Memory B cell (primary cell): ENCODE measurements at regions not wholly inside any gene's neighbourhood (a gene's known extent, or its start where the extent isn't known, plus 50 kb on each side); places are given as distances from the start of the nearest gene placed in this dataset.

Source experiments
- ATAC-seq: fragments of 150-1000 bp; cut with Tn5 transposase; 2 replicates; pipeline ENCODE4 v1.10.0; 2021; ENCODE audit warnings: low read depth, mild to moderate bottlenecking, moderate library complexity
- DNase-seq, 2 donors: peaks; one replicate each; pipeline ENCODE4 v3.0.0; 2022; ENCODE audit warnings: low spot score in 2 of 2
- H3K27ac Mint-ChIP-seq: one replicate; pipeline ENCODE4 v1.8.0; 2022; ENCODE audit warnings: mild to moderate bottlenecking, moderate library complexity, mixed read lengths
- H3K27me3 Mint-ChIP-seq: one replicate; pipeline ENCODE4 v1.8.0; 2022; ENCODE audit warnings: mixed read lengths
- H3K36me3 Mint-ChIP-seq: one replicate; pipeline ENCODE4 v1.8.0; 2022; ENCODE audit warnings: mild to moderate bottlenecking, mixed read lengths
- H3K4me1 Mint-ChIP-seq: one replicate; pipeline ENCODE4 v1.8.0; 2022; ENCODE audit warnings: mixed read lengths
- H3K4me3 Mint-ChIP-seq: one replicate; pipeline ENCODE4 v1.8.0; 2022; ENCODE audit warnings: mild to moderate bottlenecking, moderate library complexity, mixed read lengths
- H3K9me3 Mint-ChIP-seq: one replicate; pipeline ENCODE4 v1.8.0; 2022; ENCODE audit warnings: mixed read lengths

DNA sequence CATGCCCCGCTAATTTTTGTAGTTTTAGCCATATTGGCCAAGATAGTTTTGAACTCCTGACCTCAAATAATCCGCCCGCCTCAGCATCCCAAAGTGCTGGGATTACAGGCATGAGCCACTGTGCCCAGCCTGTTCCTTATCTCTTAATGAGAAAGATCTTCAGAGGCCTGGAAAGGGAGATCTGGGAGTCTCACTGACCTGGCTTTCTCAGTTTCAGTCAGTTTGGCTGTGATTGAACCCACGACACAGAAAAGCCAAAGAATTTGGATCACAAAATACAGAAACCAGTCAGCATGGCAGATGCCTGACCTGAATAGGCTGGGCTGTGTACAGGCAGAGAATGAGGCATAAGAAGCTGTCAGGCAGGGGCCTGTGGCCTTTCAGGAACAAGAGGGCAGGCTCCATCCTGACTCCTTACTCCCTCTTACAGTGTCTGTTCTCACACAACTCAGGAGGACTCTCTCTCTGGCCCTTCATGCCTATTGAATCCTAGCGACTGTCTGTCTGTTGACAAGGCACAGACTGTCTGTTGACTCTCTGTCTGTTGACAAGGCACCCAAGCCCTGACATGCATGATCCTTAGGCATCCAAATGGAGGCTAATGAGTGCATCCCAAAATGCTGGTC is 366.5 kb upstream of the CCDC196 start:
- Mint-ChIP-seq H3K27me3 (peaks cover 6% of the 10 kb centered on the region), H3K36me3 (peaks cover 2% of the 10 kb centered on the region)
- no peak for ATAC-seq

GRCh38 chr14:66120402-66120801 is 365.8 kb upstream of the CCDC196 start:
- Mint-ChIP-seq H3K9me3 (no peaks in the 10 kb centered on the region), H3K4me1 (no peaks in the 10 kb centered on the region), H3K27me3 (peaks cover 8% of the 10 kb centered on the region), H3K4me3 (no peak overlapping the region), H3K36me3 (peaks cover 2% of the 10 kb centered on the region), H3K27ac (no peak overlapping the region)
- ATAC-seq (no peak), DNase-seq (no peak)

More for the DNA sequence above, 366.5 kb upstream of the CCDC196 start:
- no peak overlapping the region for H3K27ac Mint-ChIP-seq
- H3K4me3 Mint-ChIP-seq, result no peak overlapping the region
- DNase-seq, result no peak
- no peaks in the 10 kb centered on the region for H3K4me1 Mint-ChIP-seq
- no peaks in the 10 kb centered on the region for H3K9me3 Mint-ChIP-seq

DNA sequence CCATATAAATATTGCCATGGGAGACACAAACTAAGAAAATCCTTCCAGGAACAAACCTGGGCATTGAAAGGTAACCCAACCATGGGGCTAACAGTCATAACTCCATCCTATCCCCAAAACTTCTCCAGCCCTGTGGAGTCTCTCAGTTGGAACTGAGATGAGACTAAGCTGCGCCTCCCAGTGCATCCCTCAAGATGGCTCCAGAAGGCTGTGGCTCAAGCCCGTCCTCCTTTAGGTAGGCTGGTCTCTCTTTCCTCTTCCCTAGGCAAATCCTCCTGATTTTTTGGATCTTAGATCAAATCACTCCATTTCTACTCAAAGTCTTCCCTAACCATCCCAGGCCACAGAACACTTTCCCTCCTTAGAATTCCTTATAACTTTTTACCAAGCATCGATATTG is 364.3 kb upstream of the CCDC196 start:
- no peak overlapping the region for H3K4me3 Mint-ChIP-seq
- no peak overlapping the region for H3K27ac Mint-ChIP-seq
- H3K27me3 Mint-ChIP-seq, result peaks cover 8% of the 10 kb centered on the region
- peaks cover 3% of the 10 kb centered on the region for H3K4me1 Mint-ChIP-seq
- peaks cover 2% of the 10 kb centered on the region for H3K36me3 Mint-ChIP-seq
- ATAC-seq, result no peak
- no peak for DNase-seq
- H3K9me3 Mint-ChIP-seq, result no peaks in the 10 kb centered on the region

GRCh38 chr14:66129224-66129623 is 356.9 kb upstream of the CCDC196 start:
- Mint-ChIP-seq H3K9me3 (no peaks in the 10 kb centered on the region), H3K4me3 (no peak overlapping the region), H3K27me3 (peaks cover 10% of the 10 kb centered on the region), H3K4me1 (peaks cover 3% of the 10 kb centered on the region), H3K27ac (no peak overlapping the region), H3K36me3 (no peaks in the 10 kb centered on the region)
- DNase-seq, result no peak
- ATAC-seq, result no peak

GRCh38 chr14:66131111-66131510 is 355.1 kb upstream of the CCDC196 start:
- no peaks in the 10 kb centered on the region for H3K9me3 Mint-ChIP-seq
- peaks cover 8% of the 10 kb centered on the region for H3K27me3 Mint-ChIP-seq
- H3K27ac Mint-ChIP-seq, result no peak overlapping the region
- H3K4me1 Mint-ChIP-seq, result peaks cover 2% of the 10 kb centered on the region
- no peaks in the 10 kb centered on the region for H3K36me3 Mint-ChIP-seq
- no peak for ATAC-seq
- DNase-seq, result no peak
- H3K4me3 Mint-ChIP-seq, result no peak overlapping the region

DNA sequence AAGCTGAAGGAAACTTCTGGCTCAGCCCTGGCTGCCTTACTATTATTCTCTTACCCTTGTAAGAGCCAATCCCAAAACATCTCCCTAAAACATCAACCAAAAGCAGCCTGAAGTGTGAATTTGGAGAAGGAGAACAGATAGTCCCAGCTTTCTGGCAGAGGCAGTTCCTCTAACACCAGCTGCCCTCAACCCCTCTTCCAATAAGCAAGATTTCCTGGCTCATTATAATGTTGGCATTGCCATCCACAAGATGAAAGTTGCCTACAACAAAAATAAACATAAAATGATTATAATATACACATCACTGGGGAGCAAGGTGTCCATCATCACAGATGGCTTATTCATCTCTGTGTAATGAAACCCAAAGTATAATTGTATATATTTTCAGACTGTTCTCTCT is 352.5 kb upstream of the CCDC196 start:
- no peak for DNase-seq
- Mint-ChIP-seq H3K4me3 (no peak overlapping the region), H3K27ac (no peak overlapping the region), H3K9me3 (no peaks in the 10 kb centered on the region), H3K4me1 (no peaks in the 10 kb centered on the region), H3K36me3 (no peaks in the 10 kb centered on the region), H3K27me3 (peaks cover 2% of the 10 kb centered on the region)
- no peak for ATAC-seq

GRCh38 chr14:66135831-66136230 is 350.3 kb upstream of the CCDC196 start:
- no peak overlapping the region for H3K27ac Mint-ChIP-seq
- H3K9me3 Mint-ChIP-seq, result no peaks in the 10 kb centered on the region
- H3K4me3 Mint-ChIP-seq, result no peak overlapping the region
- ATAC-seq (no peak), DNase-seq (no peak)
- no peaks in the 10 kb centered on the region for H3K36me3 Mint-ChIP-seq
- no peaks in the 10 kb centered on the region for H3K4me1 Mint-ChIP-seq
- no peaks in the 10 kb centered on the region for H3K27me3 Mint-ChIP-seq

- no peaks in the 10 kb centered on the region for H3K36me3 Mint-ChIP-seq
- no peak overlapping the region for H3K4me3 Mint-ChIP-seq
- H3K27ac Mint-ChIP-seq, result no peak overlapping the region
- DNase-seq, result no peak
- no peaks in the 10 kb centered on the region for H3K4me1 Mint-ChIP-seq
- H3K27me3 Mint-ChIP-seq, result no peaks in the 10 kb centered on the region
- ATAC-seq, result no peak
- H3K9me3 Mint-ChIP-seq, result no peaks in the 10 kb centered on the region
Observed at GRCh38 chr14:66137081-66137480, 349.1 kb upstream of the CCDC196 start.

DNA sequence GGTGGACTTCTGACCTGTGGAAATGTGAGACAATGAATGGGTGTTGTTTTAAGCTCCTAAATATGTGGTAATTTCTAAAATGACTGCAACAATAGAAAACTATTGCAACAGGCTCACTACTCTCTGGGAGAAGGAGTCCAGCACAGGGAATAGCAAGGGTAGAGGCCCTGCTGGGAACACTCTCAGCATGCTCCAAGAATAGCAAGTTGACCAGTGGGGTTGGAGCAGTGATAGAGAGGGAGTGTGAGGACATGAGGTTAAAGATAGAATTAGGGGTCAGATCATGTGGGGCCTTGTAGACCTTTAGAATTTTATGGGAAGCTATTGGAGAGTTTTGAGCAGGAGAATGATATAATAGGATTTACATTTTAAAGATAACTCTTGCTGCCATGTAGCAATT is 346.7 kb upstream of the CCDC196 start:
- H3K36me3 Mint-ChIP-seq, result peaks cover 1% of the 10 kb centered on the region
- no peak overlapping the region for H3K27ac Mint-ChIP-seq
- peaks cover 1% of the 10 kb centered on the region for H3K9me3 Mint-ChIP-seq
- peaks cover 4% of the 10 kb centered on the region for H3K4me1 Mint-ChIP-seq
- DNase-seq (no peak), ATAC-seq (no peak)
- no peak overlapping the region for H3K4me3 Mint-ChIP-seq
- H3K27me3 Mint-ChIP-seq, result peaks cover 1% of the 10 kb centered on the region

GRCh38 chr14:66140213-66140918 is 345.8 kb upstream of the CCDC196 start:
- Mint-ChIP-seq H3K36me3 (peaks cover 6% of the 10 kb centered on the region), H3K4me1 (peaks cover 4% of the 10 kb centered on the region)
- ATAC-seq, result peak; percentile 96

GRCh38 chr14:66140963-66141362 is 345.2 kb upstream of the CCDC196 start:
- H3K36me3 Mint-ChIP-seq, result peaks cover 6% of the 10 kb centered on the region
- DNase-seq (no peak), ATAC-seq (no peak)
- peaks cover 4% of the 10 kb centered on the region for H3K4me1 Mint-ChIP-seq
- peaks cover 3% of the 10 kb centered on the region for H3K9me3 Mint-ChIP-seq
- H3K27ac Mint-ChIP-seq, result no peak overlapping the region
- H3K27me3 Mint-ChIP-seq, result peaks cover 6% of the 10 kb centered on the region
- H3K4me3 Mint-ChIP-seq, result no peak overlapping the region

More at GRCh38 chr14:66140213-66140918, 345.8 kb upstream of the CCDC196 start:
- H3K27me3 Mint-ChIP-seq, result peaks cover 6% of the 10 kb centered on the region
- peaks cover 3% of the 10 kb centered on the region for H3K9me3 Mint-ChIP-seq
- DNase-seq, result peak in 1 of 2 donors; percentile 32
- H3K4me3 Mint-ChIP-seq, result no peak overlapping the region
- no peak overlapping the region for H3K27ac Mint-ChIP-seq

DNA sequence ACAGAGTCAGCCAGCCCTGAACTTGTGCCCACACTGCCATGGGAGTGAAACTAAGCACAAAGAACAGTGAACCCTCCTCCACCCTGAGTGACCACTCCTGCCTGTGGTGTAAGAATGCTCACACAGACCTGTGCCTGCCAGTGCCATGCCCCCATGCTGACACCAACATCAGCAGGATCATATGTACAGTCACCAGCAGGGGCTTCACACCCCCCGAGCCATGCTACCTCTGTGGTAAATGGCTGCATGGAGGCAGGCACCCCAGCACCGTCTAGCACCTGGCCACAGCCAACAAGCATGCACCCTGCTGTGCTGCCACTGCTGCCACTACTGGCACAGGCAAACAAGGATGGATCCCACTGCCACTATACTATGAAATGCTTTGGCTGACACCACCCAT is 344.4 kb upstream of the CCDC196 start:
- Mint-ChIP-seq H3K27me3 (peaks cover 6% of the 10 kb centered on the region), H3K4me3 (no peak overlapping the region), H3K9me3 (peaks cover 3% of the 10 kb centered on the region), H3K27ac (no peak overlapping the region), H3K4me1 (peaks cover 4% of the 10 kb centered on the region), H3K36me3 (peaks cover 6% of the 10 kb centered on the region)
- DNase-seq (no peak), ATAC-seq (no peak)

GRCh38 chr14:66143387-66144112 is 342.6 kb upstream of the CCDC196 start:
- Mint-ChIP-seq H3K27me3 (peaks cover 6% of the 10 kb centered on the region), H3K9me3 (peaks cover 9% of the 10 kb centered on the region), H3K27ac (peak overlapping the region; percentile 32), H3K4me1 (peaks cover 4% of the 10 kb centered on the region), H3K36me3 (peaks cover 6% of the 10 kb centered on the region), H3K4me3 (no peak overlapping the region)
- ATAC-seq (no peak), DNase-seq (no peak)

DNA sequence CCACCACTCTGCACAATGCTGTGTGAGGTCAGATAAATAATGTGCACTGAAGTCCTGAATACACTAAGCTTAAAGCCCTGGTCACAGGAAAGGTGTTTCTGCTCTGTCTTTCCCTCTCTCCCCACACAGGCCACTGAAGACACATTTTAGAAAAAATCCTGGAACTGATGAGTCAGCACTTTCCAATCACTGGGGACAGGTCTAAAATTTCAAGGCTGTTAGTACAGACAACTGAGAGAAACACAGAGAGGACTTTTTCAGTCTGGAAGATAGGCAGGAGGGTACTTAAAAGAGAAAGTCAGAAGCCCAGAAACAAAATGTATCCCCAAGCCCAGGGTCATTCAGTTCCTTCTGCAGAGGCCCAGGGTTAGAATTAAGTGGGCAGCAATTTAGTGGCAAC is 333.9 kb upstream of the CCDC196 start:
- no peak overlapping the region for H3K27ac Mint-ChIP-seq
- ATAC-seq, result no peak

More for the DNA sequence above, 333.9 kb upstream of the CCDC196 start:
- no peaks in the 10 kb centered on the region for H3K36me3 Mint-ChIP-seq
- no peak for DNase-seq
- no peaks in the 10 kb centered on the region for H3K27me3 Mint-ChIP-seq
- H3K9me3 Mint-ChIP-seq, result peaks cover 3% of the 10 kb centered on the region
- no peak overlapping the region for H3K4me3 Mint-ChIP-seq
- H3K4me1 Mint-ChIP-seq, result no peaks in the 10 kb centered on the region
